Left ventricle myocardium inferior (tissue), 1 donor: ENCODE measurements at regions not wholly inside any gene's neighbourhood (a gene's known extent, or its start where the extent isn't known, plus 50 kb on each side); places are given as distances from the start of the nearest gene placed in this dataset.

ENCODE experiments used
- DNase-seq: peaks from one replicate; pipeline ENCODE4 v3.0.0-alpha.2; 2020
- H3K27ac ChIP-seq: fragments of 200-600 bp; replicated peaks from 2 replicates; pipeline ENCODE4 v1.8.0; 2021
- H3K27me3 ChIP-seq: fragments of 200-600 bp; 2 replicates; pipeline ENCODE4 v1.8.0; 2021; ENCODE audit warnings: low read depth
- H3K36me3 ChIP-seq: fragments of 200-600 bp; 2 replicates; pipeline ENCODE4 v1.8.0; 2021
- H3K4me1 ChIP-seq: fragments of 200-600 bp; 2 replicates; pipeline ENCODE4 v1.8.0; 2021
- H3K4me3 ChIP-seq: fragments of 200-600 bp; 2 replicates; pipeline ENCODE4 v1.8.0; 2021; ENCODE audit warnings: mild to moderate bottlenecking, moderate library complexity
- H3K9me3 ChIP-seq: fragments of 200-600 bp; replicated peaks from 2 replicates; pipeline ENCODE4 v1.8.0; 2021
- intact Hi-C: fragments of 100-400 bp; cut with micrococcal nuclease; formaldehyde crosslinking; loops from one replicate; pipeline ENCODE4 v1.11.0; 2022
- TF ChIP-seq, protein P1 (sequence below): fragments of 200-600 bp; IDR thresholded peaks from 2 replicates; pipeline ENCODE4 v1.8.0; 2021; ENCODE audit warnings: antibody characterized with exemption, mild to moderate bottlenecking, borderline replicate concordance
- donor health status: DM: no; HTN: yes; CAD: no; lungs with severe emphysema.

DNA sequence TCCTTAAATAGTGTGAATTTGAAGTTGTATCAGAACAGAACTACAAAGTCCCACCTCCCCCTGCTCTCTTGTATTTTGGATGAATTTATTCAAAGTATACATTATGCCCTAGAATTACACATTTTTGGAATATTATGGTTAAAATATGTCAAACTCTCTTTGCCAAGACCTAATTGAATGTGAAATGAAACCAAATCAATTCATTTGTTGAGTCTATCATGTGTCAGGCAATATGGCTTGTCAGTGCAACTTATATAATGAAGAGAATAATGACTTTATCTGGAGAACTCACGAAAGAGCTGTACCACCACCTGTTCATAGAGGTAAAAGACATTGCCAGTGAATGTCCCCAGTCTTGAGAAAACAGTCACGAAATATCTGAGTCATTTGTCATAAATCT is 106.8 kb downstream of the TUSC1 start:
- no peak for DNase-seq
- intact Hi-C loops = loop anchor here (10.0 kb wide), 1 partner anchor 107 kb away; no protein-coding TSS in a partner anchor
- TF ChIP-seq, protein P1, sequence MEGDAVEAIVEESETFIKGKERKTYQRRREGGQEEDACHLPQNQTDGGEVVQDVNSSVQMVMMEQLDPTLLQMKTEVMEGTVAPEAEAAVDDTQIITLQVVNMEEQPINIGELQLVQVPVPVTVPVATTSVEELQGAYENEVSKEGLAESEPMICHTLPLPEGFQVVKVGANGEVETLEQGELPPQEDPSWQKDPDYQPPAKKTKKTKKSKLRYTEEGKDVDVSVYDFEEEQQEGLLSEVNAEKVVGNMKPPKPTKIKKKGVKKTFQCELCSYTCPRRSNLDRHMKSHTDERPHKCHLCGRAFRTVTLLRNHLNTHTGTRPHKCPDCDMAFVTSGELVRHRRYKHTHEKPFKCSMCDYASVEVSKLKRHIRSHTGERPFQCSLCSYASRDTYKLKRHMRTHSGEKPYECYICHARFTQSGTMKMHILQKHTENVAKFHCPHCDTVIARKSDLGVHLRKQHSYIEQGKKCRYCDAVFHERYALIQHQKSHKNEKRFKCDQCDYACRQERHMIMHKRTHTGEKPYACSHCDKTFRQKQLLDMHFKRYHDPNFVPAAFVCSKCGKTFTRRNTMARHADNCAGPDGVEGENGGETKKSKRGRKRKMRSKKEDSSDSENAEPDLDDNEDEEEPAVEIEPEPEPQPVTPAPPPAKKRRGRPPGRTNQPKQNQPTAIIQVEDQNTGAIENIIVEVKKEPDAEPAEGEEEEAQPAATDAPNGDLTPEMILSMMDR = no peak
- Histone ChIP-seq H3K27me3 (no peaks in the 10 kb centered on the region), H3K36me3 (no peaks in the 10 kb centered on the region), H3K4me3 (no peak overlapping the region), H3K27ac (no peak overlapping the region), H3K9me3 (no peaks in the 10 kb centered on the region), H3K4me1 (no peaks in the 10 kb centered on the region)

DNA sequence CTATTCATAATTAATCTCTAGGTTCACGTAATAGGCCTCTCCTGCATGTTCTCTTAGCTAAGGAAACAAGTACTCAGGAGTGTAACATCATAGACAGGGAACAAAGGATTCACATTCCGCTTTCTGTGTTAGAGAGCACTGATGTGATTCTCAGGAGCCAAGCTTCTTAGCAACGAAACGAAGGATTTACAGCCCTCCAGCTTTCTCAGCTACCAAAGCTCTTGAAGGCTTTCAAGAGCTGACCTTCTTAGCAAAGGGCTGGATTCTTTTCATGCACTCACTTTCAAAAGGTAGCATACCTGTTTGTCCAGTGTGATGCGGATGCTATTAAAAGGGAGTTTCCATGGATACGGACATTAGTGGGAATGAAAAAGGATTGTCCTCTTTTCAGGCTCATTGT is 107.4 kb downstream of the TUSC1 start:
- no peak for DNase-seq
- Histone ChIP-seq H3K36me3 (no peaks in the 10 kb centered on the region), H3K4me3 (no peak overlapping the region), H3K27me3 (no peaks in the 10 kb centered on the region), H3K4me1 (no peaks in the 10 kb centered on the region), H3K9me3 (no peaks in the 10 kb centered on the region), H3K27ac (no peak overlapping the region)
- intact Hi-C loops = loop anchor here (10.0 kb wide), 1 partner anchor 106 kb away; no protein-coding TSS in a partner anchor
- TF ChIP-seq, protein P1 = no peak

DNA sequence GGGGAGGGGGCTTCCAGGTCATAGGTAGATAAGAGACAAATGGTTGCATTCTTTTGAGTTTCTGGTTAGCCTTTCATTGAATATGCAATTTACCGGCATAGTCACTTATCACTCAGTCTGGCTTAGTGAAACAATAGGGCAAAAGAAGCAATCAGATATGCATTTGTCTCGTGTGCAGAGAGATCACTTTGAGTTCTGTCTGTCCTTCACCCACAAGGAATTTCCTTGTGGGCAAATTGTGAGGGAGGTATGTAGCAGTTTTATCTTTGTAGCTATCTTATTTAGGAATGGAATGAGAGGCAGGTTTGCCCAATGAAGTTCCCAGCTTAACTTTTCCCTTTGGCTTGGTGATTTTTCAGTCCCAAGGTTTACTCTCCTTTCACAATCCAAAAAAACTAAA is 116.1 kb downstream of the TUSC1 start:
- H3K4me1 ChIP-seq = no peaks in the 10 kb centered on the region
- H3K4me3 ChIP-seq = no peak overlapping the region
- no peaks in the 10 kb centered on the region for H3K36me3 ChIP-seq
- TF ChIP-seq, protein P1 = no peak
- no peak for DNase-seq
- intact Hi-C loops = no loop called here
- H3K9me3 ChIP-seq = no peaks in the 10 kb centered on the region
- no peaks in the 10 kb centered on the region for H3K27me3 ChIP-seq
- H3K27ac ChIP-seq = no peak overlapping the region

DNA sequence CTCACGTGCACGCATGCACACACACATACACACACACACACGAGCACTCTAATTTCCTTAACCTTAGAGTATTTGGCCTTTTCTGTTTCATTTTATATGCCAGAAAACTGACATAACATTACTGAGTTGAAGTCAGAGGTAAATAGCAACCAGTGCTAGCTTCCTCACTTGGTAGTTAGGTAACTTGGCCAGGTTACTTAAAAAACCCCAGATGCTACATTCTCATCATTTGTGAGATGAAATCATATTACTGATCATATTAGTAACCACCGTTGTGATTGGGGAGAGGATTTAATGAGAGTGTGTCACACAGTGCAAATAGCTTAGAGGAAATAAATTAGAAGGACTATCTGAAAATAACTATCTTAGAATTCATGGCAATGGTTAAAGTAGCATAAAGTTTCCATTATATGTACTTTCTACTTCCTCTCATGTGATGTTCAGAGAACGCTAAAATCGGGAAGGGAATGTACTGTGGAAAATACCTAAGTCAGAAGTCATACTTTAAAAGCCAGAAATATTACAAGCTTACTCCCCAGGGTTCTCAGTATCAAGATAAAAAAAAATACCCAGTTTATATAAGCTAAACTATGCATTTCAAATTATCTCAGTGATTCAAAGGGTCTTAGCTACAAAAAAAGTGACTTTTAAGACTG is 120.5 kb downstream of the TUSC1 start:
- Histone ChIP-seq H3K27me3 (no peaks in the 10 kb centered on the region), H3K4me3 (no peak overlapping the region)
- intact Hi-C loops = no loop called here

DNA sequence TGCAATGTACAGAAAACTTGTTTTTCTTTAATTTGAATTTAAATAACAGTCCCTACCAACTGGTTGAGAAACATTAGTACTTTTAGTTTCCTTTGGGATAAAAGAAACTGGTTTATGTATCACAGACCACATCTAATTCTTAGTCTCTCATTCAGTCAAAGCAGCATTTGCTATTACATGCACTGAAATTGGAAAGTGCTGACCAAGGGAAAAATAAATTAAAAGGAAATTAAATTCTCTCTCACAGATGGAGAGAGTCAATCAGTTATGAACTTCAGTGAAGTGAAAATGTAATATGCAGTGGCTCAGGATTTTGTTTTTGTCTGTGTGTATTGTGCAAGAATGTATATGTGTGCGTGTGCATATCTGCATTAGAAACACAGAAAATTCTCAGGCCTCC is 121.7 kb downstream of the TUSC1 start:
- Histone ChIP-seq H3K4me1 (no peaks in the 10 kb centered on the region), H3K27ac (no peak overlapping the region)
- intact Hi-C loops = no loop called here

More for the DNA sequence above, 120.5 kb downstream of the TUSC1 start:
- no peak overlapping the region for H3K27ac ChIP-seq
- no peaks in the 10 kb centered on the region for H3K4me1 ChIP-seq
- no peak for DNase-seq
- H3K9me3 ChIP-seq = no peaks in the 10 kb centered on the region
- TF ChIP-seq, protein P1 = no peak
- H3K36me3 ChIP-seq = no peaks in the 10 kb centered on the region

More for the DNA sequence above, 121.7 kb downstream of the TUSC1 start:
- H3K27me3 ChIP-seq = no peaks in the 10 kb centered on the region
- peaks cover 1% of the 10 kb centered on the region for H3K9me3 ChIP-seq
- DNase-seq = no peak
- TF ChIP-seq, protein P1 = no peak
- no peaks in the 10 kb centered on the region for H3K36me3 ChIP-seq
- H3K4me3 ChIP-seq = no peak overlapping the region
